ENCODE measurements at regions not wholly inside any gene's neighbourhood (a gene's known extent, or its start where the extent isn't known, plus 50 kb on each side); places are given as distances from the start of the nearest gene placed in this dataset.

DNA sequence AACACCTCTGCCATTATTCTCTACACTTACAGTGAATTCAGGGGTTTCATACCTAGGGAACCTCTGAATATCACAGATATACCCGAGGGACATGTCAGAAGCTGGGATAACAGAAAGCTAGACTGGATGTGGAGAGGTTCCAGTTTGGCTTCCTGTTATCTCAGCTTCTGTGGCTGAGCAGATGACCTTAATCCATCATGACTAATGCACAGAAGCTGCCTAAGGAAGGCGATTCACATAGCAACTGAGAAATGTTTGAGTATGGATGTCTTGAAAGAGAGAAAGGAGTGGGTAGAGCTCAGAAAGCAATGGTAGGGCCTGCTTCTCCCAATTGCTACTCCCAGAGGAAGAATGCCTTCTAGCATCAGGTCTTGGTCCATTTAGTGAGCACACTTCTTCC lies 187.6 kb downstream of the RMST start:
- TF ChIP-seq BHLHE40 (IDR thresholded peaks at IDR 0.05; ENCODE audit: borderline replicate concordance) (no peak), TARDBP (IDR thresholded peaks at IDR 0.05) (no peak), SP1 (IDR thresholded peaks at IDR 0.05) (no peak), LEF1 (IDR thresholded peaks at IDR 0.05; ENCODE audit: borderline replicate concordance) (no peak), FOXK2 (IDR thresholded peaks at IDR 0.05) (no peak), HDGF (IDR thresholded peaks at IDR 0.05; ENCODE audit: borderline replicate concordance) (no peak), SUZ12 (IDR thresholded peaks at IDR 0.05) (no peak), FOXA1 (IDR thresholded peaks at IDR 0.05) (no peak), ELF4 (IDR thresholded peaks at IDR 0.05) (no peak), FOXM1 (IDR thresholded peaks at IDR 0.05; ENCODE audit: borderline replicate concordance) (no peak)
